Fibroblast of lung (primary cell): ENCODE measurements at regions not wholly inside any gene's neighbourhood (a gene's known extent, or its start where the extent isn't known, plus 50 kb on each side); places are given as distances from the start of the nearest gene placed in this dataset.

Source experiments
- DNase-seq, 2 donors: peaks; one replicate each; pipeline versions ENCODE4 v3.0.0 to v3.0.0-alpha.2; 2010; ENCODE audit warnings: low read depth in 2 of 2
- H2AFZ ChIP-seq: 2 replicates; pipeline ENCODE4 v1.5.1; 2012; ENCODE audit warnings: low read length, control low read depth, inconsistent platforms
- H3K27ac ChIP-seq: 2 replicates; pipeline ENCODE4 v1.5.1; 2011; ENCODE audit warnings: low read length, control low read depth; ENCODE audit not compliant: insufficient read depth
- H3K27me3 ChIP-seq: 2 replicates; pipeline ENCODE4 v1.5.1; 2011; ENCODE audit warnings: mild to moderate bottlenecking, low read length; ENCODE audit not compliant: control insufficient read depth, insufficient read depth
- H3K36me3 ChIP-seq: 2 replicates; pipeline ENCODE4 v1.5.1; 2011; ENCODE audit warnings: low read length; ENCODE audit not compliant: control insufficient read depth, insufficient read depth
- H3K4me1 ChIP-seq: 2 replicates; pipeline ENCODE4 v1.5.1; 2011; ENCODE audit warnings: low read length; ENCODE audit not compliant: control insufficient read depth, insufficient read depth; ENCODE audit errors: extremely low read depth
- H3K4me2 ChIP-seq: 2 replicates; pipeline ENCODE4 v1.5.1; 2011; ENCODE audit warnings: low read length, control low read depth; ENCODE audit not compliant: insufficient read depth; ENCODE audit errors: extremely low read depth
- H3K4me3 ChIP-seq, 4 experiments: fragments of 200-600 bp in 1 of 4; sonication (generic) in 1 of 4; replicated peaks in 1 of 4; 2 replicates each; pipeline ENCODE4 v1.5.1; 2011 to 2016; ENCODE audit warnings: low read length in 4 of 4, low read depth in 3 of 4, mild to moderate bottlenecking in 3 of 4, control low read depth in 2 of 4, inconsistent platforms in 1 of 4, mixed read lengths in 1 of 4; ENCODE audit not compliant: insufficient read depth in 1 of 4; ENCODE audit errors: control extremely low read depth in 1 of 4
- H3K79me2 ChIP-seq: 2 replicates; pipeline ENCODE4 v1.5.1; 2012; ENCODE audit warnings: mild to moderate bottlenecking, low read length, inconsistent platforms; ENCODE audit not compliant: control insufficient read depth, insufficient read depth
- H3K9ac ChIP-seq: 2 replicates; pipeline ENCODE4 v1.5.1; 2011; ENCODE audit warnings: mild to moderate bottlenecking, low read length, control low read depth; ENCODE audit not compliant: insufficient read depth
- H3K9me3 ChIP-seq: 2 replicates; pipeline ENCODE4 v1.5.1; 2012; ENCODE audit warnings: low read depth, low read length; ENCODE audit not compliant: control insufficient read depth, insufficient read depth
- H4K20me1 ChIP-seq: 2 replicates; pipeline ENCODE4 v1.5.1; 2011; ENCODE audit warnings: low read length; ENCODE audit not compliant: control insufficient read depth, insufficient read depth; ENCODE audit errors: extremely low read depth
- EZH2 ChIP-seq: IDR thresholded peaks from 2 replicates; pipeline ENCODE4 v1.5.1; 2012; ENCODE audit warnings: low read length, control low read depth, mild to moderate bottlenecking; ENCODE audit errors: missing control alignments
- TF ChIP-seq, protein P1 (sequence below), 2 donors: IDR thresholded peaks in 1 of 2; conservative IDR thresholded peaks in 1 of 2; 1 replicate in 1 of 2; 2 replicates in 1 of 2; pipeline ENCODE4 v1.5.1; 2011 to 2012; ENCODE audit warnings: low read length in 2 of 2, control low read depth in 1 of 2, inconsistent platforms in 1 of 2, low read depth in 1 of 2, mild to moderate bottlenecking in 1 of 2

DNA sequence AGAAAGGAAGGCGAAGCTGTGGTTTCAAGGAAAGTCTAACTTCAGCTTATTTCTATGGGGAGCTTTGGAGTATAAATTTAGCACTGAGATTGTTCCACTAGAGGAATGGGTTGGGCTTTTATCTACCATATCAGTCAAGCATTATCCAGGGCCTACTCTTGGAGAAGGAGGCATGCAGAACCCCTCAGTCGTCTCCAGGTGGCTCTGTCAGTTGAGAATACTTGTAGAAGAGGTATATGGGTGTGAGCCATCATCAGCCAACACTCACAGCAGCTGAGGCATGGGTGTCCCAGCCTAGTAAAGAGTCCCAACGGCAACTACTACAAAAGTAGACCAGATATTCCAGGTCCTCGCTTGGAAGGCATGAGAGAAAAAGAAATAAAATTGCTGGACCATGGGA is 548.5 kb upstream of the GRAMD2B start:
- Histone ChIP-seq H3K27ac (no peak overlapping the region), H3K36me3 (no peaks in the 10 kb centered on the region), H3K9ac (no peak overlapping the region), H3K27me3 (no peaks in the 10 kb centered on the region), H3K9me3 (no peaks in the 10 kb centered on the region), H4K20me1 (no peaks in the 10 kb centered on the region), H3K79me2 (no peaks in the 10 kb centered on the region), H3K4me2 (no peak overlapping the region), H3K4me3 (no peak overlapping the region), H2AFZ (no peak overlapping the region), H3K4me1 (no peaks in the 10 kb centered on the region)
- DNase-seq = no peak
- no peak for TF ChIP-seq EZH2
- TF ChIP-seq, protein P1, sequence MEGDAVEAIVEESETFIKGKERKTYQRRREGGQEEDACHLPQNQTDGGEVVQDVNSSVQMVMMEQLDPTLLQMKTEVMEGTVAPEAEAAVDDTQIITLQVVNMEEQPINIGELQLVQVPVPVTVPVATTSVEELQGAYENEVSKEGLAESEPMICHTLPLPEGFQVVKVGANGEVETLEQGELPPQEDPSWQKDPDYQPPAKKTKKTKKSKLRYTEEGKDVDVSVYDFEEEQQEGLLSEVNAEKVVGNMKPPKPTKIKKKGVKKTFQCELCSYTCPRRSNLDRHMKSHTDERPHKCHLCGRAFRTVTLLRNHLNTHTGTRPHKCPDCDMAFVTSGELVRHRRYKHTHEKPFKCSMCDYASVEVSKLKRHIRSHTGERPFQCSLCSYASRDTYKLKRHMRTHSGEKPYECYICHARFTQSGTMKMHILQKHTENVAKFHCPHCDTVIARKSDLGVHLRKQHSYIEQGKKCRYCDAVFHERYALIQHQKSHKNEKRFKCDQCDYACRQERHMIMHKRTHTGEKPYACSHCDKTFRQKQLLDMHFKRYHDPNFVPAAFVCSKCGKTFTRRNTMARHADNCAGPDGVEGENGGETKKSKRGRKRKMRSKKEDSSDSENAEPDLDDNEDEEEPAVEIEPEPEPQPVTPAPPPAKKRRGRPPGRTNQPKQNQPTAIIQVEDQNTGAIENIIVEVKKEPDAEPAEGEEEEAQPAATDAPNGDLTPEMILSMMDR (conservative IDR thresholded peaks at IDR 0.05 in 1 of 2, IDR thresholded peaks at IDR 0.05 in 1 of 2; ENCODE audit: low read depth in 1 of 2, low read length in 2 of 2) = no peak

DNA sequence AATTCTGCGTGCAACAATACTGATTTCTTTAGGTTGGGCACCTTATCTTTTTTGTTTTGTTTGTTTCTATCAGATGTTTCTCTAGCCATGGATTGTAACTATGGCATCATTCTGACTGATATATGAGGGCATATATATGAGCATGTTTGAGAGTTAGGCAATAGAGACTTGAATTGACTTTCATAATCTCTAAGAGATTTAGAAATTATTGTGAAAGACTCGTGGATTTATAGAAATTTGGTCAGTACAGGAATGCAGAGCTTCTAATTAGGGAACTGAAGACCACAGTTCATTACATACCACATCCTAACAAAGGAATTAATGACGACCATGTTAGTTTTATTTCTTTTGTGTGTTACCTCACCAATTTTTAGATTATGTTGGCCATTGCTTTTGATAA is 546.0 kb upstream of the GRAMD2B start:
- H3K36me3 ChIP-seq = no peaks in the 10 kb centered on the region
- no peak for DNase-seq
- no peaks in the 10 kb centered on the region for H4K20me1 ChIP-seq
- no peak overlapping the region for H3K4me3 ChIP-seq
- no peaks in the 10 kb centered on the region for H3K79me2 ChIP-seq
- H3K27me3 ChIP-seq = no peaks in the 10 kb centered on the region
- no peaks in the 10 kb centered on the region for H3K9me3 ChIP-seq
- no peaks in the 10 kb centered on the region for H3K4me1 ChIP-seq
- no peak overlapping the region for H3K9ac ChIP-seq
- H3K4me2 ChIP-seq = no peak overlapping the region
- H2AFZ ChIP-seq = no peak overlapping the region
- no peak for TF ChIP-seq EZH2
- TF ChIP-seq, protein P1 (conservative IDR thresholded peaks at IDR 0.05 in 1 of 2, IDR thresholded peaks at IDR 0.05 in 1 of 2; ENCODE audit: low read depth in 1 of 2, low read length in 2 of 2) = no peak
- H3K27ac ChIP-seq = no peak overlapping the region

DNA sequence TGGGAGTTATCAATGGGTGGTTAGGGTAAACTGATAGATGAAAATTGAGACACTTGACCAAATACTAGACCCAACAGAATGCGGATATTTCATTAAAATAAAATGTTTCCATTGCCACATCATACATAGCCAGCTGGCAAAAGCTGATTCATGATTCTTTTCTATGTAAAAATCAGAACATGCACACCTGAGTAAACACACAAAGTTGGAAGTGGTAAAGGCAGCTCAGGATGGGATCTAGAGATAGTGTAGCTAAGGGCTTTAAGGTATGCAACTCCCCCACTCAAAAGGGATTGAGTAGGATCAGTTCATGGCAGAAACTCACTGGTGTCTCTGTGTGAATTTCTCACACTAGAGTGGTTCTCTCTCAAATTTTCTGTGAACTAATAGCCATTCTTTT is 541.1 kb upstream of the GRAMD2B start:
- Histone ChIP-seq H3K9me3 (no peaks in the 10 kb centered on the region), H3K27me3 (no peaks in the 10 kb centered on the region), H3K79me2 (no peaks in the 10 kb centered on the region), H3K9ac (no peak overlapping the region), H3K36me3 (no peaks in the 10 kb centered on the region), H3K4me1 (no peaks in the 10 kb centered on the region), H3K27ac (no peak overlapping the region), H2AFZ (no peak overlapping the region), H3K4me3 (no peak overlapping the region), H3K4me2 (no peak overlapping the region), H4K20me1 (no peaks in the 10 kb centered on the region)
- no peak for DNase-seq
- no peak for TF ChIP-seq EZH2
- TF ChIP-seq, protein P1 (conservative IDR thresholded peaks at IDR 0.05 in 1 of 2, IDR thresholded peaks at IDR 0.05 in 1 of 2; ENCODE audit: low read depth in 1 of 2, low read length in 2 of 2) = no peak
